Right kidney (tissue), 1 donor: ENCODE measurements at regions not wholly inside any gene's neighbourhood (a gene's known extent, or its start where the extent isn't known, plus 50 kb on each side); places are given as distances from the start of the nearest gene placed in this dataset.

Experiments used
- DNase-seq: peaks from one replicate; pipeline ENCODE4 v3.0.0-alpha.2; 2016

DNA sequence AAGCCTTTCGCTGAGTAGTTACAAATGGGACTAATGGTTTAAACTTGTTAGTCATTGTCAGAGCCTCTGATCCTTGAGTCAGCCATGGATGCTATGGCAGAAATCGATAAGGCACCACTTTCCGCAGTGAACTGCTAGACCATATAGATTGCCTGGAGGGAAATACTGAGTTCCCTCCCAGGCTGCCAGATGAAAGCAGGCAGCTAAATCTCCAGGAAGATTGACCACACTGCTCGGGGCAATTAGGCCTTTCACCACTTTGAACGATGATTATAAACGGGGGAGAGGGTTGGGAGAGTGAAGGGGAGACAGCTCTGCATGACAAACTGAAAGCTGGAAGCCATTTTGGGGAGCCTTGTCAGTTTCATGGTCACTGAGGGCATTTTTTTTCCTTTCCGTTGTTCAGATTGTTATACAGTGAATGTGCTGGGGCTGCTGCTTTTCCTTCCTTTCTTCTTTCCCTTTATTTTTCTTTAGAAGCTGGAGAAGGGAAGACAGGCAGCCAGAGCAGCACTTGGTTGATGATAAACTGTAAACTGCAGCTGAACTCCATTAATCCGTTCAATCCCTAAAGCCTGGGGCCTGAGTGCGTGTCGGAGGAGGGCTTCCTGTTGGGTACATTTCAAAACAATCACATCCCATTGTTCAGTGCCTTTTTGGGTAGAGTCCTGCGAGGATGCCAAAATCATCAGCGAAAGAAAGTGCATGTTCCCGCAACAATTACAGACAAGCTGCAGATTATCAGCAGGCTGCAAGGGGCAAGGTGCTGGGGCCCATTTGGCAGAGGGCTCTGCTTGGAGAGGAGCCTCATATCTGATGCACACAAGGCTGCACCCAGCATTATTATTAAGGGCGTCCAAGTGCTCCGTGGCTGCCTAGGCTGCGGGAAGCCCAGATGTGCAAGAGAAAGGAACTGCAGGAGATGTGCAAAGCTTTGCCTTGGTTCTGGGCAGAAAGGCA is 308.4 kb downstream of the PSAT1 start:
- peak; percentile 57 for DNase-seq

- DNase-seq, result no peak
Observed at GRCh38 chr9:78606001-78606379, 309.1 kb downstream of the PSAT1 start.

DNA sequence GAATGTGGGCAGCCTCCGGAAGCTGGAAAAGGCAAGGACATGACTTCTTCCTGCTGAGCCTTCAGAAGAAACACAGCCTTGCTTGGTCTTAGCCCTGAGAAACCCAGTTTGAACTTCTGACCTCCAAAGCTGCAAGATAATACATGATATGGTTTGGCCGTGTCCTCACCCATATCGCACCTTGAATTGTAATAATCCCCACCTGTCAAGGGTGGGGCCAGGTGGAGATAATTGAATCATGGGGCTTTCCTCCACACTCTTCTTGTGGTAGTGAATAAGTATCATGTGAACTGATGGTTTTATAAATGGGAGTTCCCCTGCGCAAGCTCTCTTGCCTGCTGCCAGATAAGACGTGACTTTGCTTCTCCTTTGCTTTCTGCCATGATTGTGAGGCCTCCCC is 310.9 kb downstream of the PSAT1 start:
- DNase-seq, result no peak

DNA sequence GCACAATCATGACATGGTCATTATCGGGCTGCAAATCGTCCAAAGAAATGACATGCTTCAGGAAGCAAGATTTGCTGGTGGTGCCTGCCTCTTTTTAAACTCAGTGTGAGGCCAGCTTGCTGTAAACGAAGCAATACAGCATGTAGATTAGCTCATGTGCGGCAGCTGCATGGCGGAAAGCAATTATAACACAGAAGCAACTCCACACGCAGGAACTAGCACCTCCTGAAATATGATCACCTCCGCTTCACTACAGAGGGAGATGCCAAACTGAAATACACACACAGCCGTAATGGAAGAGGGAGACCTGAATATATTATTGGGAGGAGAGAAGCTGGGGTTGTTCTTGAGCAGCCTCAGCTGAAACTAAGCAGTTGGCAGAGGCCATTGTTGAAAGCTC is 312.5 kb downstream of the PSAT1 start:
- peak; percentile 40 for DNase-seq

DNA sequence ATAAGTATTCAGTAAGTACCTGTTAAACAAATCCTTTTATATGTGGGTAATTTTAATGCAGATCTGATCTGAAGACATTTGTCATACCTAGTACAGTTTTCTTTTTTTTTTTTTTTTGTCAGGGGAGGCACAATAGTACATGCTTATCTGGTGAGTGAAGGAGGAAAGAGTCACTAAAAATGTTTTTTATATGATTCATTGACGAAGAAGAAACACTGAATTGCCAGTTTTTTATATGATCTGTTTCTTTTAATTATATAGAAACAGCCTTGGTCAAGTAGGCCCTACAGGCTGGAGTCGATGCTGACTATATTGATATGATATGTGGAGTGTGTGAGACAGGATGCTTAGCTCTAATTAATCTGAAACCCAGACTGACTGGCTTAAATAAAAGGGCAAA is 315.2 kb downstream of the PSAT1 start:
- no peak for DNase-seq

GRCh38 chr9:78613006-78613405 is 316.1 kb downstream of the PSAT1 start:
- DNase-seq, result no peak

DNA sequence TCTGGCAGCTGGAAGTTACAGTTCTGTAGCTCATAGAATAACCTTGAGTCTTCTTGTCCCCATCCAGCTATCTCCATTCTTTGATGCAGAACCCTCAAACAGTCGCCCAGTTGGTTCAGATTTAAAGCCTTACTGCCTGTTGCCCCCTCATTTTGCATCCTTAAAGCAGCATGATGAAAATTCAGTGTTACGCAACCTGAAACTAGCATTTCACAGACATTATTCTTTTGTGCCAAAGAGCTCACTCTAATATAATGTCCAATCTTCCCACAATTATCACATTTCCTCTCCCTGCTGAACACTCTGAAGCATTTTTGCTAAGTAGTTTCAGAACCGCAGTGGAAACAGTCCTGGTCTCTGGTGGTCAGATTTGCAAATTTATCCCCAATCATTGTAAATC is 318.0 kb downstream of the PSAT1 start:
- DNase-seq, result no peak

DNA sequence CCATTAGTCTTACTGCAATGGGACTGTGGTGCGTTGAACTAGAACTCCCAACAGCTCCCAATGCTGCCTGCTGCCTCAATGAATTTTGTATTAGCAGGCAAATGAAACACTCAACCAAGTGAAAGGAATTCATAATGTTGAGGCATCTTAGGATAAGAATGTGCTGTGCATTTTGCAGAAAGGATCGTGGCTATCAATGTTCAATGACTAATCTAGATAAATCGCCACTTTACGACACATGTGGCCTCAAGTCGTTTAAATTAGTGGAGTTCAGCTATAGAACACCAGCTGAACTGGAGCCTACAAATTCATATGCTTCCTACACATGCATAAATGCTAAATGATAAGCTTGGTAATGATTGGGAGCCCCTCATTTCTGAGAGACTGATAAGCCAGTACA is 318.4 kb downstream of the PSAT1 start:
- no peak for DNase-seq

- DNase-seq, result no peak
Observed at GRCh38 chr9:78618735-78619134, 321.8 kb downstream of the PSAT1 start.

DNA sequence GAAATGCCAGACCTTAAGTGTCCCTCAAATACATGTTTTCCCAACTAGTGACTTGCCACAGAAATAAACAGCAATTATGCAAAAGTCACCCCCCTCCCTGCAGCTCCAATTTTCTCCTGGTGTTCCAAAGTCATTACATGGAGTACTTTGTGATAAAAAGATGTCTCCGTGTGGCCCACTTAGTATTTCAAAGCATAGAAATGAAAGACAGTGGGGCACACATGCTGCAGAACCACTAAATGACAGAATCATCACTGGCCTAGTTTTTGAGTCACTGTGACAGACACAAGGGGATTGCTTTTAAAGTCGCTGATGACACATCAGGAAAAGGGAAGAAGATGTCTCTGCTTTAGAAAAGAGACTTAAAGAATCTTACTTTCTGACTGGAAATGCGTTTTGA is 323.4 kb downstream of the PSAT1 start:
- no peak for DNase-seq

DNA sequence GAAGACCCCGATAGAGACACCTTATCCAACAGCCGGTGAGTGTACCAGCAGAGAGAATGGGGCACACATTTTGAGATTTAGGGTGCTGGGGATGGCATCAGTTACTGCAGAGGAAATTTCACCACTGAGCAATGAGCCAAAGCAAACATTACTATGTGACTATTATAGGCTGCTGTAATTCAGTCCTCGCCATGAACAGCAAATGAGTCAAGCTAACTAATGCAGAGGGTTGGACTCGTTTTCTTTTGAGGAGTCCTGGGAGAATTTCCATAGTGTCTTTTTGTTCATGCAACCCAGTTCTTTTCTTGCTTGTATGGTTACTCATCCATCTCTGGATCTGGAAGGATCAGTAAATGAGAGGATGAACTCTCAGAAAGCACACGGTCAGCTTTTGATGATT is 323.8 kb downstream of the PSAT1 start:
- DNase-seq, result no peak

- DNase-seq, result no peak
Observed at GRCh38 chr9:78622126-78622525, 325.2 kb downstream of the PSAT1 start.

GRCh38 chr9:78626971-78627370 is 330.0 kb downstream of the PSAT1 start:
- DNase-seq, result no peak

- no peak for DNase-seq
Observed at GRCh38 chr9:78630966-78631365, 334.0 kb downstream of the PSAT1 start.

- DNase-seq, result no peak
Observed at GRCh38 chr9:78640728-78641127, 343.8 kb downstream of the PSAT1 start.

DNA sequence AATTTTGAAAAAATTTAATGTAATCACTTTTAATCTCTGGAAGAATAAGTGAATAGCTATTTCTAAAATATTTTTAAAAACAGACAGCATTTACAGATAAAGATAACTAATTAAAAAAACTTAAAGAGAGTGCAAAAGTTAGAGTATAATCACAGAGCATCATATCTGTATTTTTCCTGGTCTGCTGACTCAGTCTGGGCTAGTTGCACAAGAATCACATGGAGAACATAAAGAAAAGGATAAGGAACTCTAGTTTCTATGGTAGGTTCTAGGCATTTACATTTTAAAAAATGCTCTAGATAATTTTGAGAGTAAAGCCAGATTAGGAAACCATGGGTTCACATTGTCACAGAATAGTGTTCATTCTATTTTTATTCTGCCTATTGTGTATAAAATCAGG is 347.4 kb downstream of the PSAT1 start:
- no peak for DNase-seq

DNA sequence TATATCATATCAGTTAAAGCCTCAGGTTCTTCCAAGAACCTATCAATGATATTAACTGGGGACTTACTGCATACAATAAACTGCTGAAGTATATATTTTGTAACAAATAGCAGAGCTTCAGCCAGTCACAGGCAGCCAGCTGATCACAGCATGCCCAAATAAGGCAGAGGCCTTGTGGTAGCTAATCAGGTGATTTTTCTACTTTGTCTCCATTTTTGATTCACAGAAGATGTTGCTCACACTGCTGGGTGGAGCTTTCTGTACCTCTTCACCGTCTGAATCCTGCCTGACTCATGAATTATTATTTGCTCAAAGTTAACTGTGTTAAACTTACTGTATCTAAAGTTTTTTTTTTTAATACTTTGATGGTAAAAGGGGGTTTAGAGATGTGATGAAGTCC is 357.4 kb downstream of the PSAT1 start:
- no peak for DNase-seq

DNA sequence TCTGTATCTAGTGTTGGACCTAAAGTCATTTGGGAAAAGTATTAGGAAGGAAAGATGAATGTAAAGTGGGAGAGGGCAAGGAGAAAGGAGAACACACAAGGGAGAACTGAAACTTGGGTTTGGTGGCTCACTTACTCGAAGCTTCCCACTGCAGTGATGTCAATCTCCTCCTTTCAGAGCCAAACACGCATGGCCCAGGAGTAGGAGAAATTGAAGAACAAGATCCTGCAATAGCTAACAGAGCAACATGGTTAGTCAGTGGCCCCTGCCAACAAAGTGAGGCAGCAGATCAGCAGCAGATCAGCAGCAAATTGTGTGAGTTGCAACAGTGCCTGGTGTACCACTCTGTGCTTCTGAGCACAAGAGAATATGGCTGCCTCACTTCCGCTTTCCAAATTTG is 366.4 kb downstream of the PSAT1 start:
- DNase-seq, result no peak

DNA sequence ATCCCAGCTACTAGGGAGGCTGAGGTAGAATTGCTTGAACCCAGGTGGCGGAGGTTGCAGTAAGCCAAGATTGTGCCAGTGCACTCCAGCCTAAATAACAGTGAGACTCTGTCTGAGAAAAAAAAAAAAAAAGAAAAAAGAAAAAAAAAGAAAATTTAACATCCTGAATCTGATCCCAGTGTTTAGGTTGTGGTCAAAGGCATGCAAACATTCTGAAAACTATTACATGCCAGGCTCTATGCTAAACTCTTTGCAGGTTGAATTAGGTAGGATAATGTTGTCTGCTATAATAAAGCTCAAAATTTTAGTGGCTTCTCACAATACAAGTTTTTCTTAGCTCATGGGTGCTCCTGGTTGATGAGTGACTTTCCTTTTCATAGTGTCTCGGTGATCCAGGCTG is 367.4 kb downstream of the PSAT1 start:
- no peak for DNase-seq

DNA sequence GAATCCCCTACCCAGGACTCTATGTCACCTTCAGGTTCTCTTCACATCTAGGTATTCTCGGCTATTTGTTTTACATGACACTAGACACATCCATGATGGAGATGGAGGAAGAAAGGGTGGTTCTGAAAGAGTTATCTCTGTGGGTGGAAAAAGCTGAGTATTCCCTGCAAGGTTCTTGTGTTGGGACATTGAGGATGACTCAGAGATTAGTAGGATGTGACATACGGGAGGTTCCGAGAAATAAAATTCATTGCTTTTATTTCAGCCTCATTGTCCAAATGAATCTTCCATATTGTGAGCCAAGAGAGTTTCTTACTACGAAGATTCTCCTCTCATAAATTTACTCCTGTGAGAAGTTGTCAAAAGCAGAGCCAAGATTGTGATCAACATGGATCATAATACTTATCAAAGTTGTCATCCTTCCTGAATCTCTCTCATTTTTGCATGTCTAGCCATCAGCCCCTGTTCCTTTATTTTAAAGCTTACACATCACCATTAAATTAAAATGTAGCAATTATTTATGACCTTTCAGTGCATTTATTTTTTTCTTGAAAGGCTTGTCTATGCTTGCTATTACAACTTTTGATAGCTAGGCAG is 370.0 kb downstream of the PSAT1 start:
- DNase-seq, result no peak

DNA sequence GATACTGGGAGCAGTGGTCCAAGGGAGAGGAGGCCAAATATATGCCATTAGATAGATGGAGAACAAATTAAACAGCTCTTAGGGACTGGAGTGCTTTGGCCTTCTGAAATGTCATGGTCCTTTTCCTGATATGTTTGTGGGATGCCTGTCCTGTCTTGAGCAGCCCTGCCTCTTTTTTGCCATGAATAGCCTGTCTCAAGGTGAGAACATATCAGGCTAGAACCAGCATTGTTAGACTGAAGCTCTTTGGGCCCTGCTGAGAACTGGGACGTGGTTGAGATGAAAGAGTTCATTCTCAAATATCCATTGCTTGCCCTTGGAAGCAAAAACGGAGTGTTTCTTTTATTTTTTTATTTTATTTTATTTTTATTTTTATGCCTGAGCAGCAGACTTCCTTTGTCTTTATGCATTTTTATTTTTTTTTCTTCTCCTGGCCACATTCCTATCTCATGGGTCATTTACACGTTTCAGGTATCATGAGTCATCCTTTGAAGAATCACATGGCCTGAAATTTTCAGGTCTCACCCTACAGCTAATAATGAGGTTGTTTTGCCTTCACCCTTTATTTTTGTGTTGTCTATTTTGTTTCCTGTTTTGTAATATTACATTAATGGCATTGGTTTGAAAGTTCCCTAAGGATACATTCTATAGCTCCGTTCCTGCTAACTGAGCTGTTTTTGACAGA is 371.4 kb downstream of the PSAT1 start:
- DNase-seq, result no peak

DNA sequence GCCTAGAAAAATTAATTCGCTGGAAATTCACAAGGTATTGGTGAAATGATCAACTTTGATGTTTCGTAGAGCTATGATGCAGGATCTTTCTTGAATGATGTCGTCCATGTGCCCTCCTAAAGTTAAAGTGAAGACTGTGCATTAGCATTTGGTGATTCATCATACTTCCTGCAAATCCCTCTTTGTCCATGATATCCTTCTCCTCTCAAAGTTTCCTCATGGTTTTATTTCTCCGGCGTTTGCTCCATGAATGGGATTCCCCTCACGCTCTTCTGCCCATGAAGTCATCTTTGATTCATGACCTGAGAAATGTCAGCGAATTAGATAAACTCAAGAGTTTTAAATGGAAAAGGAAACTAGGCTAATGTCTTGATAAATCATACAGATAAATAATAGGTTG is 372.7 kb downstream of the PSAT1 start:
- DNase-seq, result no peak

GRCh38 chr9:78671785-78672184 is 374.9 kb downstream of the PSAT1 start:
- DNase-seq, result no peak

GRCh38 chr9:78674874-78675273 is 377.9 kb downstream of the PSAT1 start:
- no peak for DNase-seq
